ENCODE measurements at regions not wholly inside any gene's neighbourhood (a gene's known extent, or its start where the extent isn't known, plus 50 kb on each side); places are given as distances from the start of the nearest gene placed in this dataset.

DNA sequence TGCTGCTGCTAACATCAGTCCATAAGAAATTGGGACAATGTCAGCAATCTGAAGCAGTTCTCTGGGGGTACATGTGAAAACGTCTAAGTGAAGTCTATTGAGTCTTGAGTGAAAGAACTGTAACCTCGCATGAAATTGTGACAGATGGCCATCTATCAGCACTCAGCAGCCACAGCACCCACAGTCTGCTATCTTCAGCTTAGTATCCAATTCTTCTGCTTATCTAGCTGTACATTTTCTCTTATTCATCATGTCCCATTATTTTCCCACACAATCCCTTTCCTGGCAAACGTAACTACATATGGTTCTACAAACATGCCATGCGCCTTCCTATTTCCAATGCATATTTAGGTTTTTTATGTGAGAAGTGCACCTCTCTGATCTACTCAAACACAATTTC lies 629.7 kb downstream of the NTRK3 start:
- no peaks in the 10 kb centered on the region for H3K9me3 Mint-ChIP-seq

DNA sequence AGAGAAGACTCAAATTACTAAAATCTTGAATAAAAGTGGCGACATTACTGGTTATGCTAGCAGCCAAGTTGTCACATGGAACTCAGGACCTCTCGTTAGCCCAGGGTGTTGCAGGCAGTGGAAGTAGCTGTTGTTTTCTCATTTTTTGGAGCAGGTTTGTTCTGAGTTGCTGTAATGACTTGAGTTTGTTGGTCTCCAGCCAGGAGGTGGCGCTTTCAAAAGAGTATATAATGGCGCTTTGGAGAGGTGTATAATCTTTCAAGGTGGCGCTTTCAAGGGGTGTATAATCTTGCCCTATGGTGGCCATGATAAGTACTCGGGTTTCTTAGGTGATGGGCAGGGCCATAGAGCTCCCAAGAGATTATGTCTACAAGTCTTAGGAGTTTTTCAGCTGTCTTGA lies 632.7 kb downstream of the NTRK3 start:
- POLR2A ChIA-PET: no interaction called here
- peak; percentile 18 for DNase-seq
- no peaks in the 10 kb centered on the region for H3K27me3 Mint-ChIP-seq
- no peak overlapping the region for H3K27ac Mint-ChIP-seq
- CTCF ChIA-PET: no interaction called here
- intact Hi-C loops (cut with micrococcal nuclease): no loop called here
- H3K9me3 Mint-ChIP-seq: no peaks in the 10 kb centered on the region
- H3K4me1 Mint-ChIP-seq (ENCODE audit: low read depth): peaks cover 3% of the 10 kb centered on the region
- no peaks in the 10 kb centered on the region for H3K36me3 Mint-ChIP-seq
- H3K4me3 Mint-ChIP-seq: no peak overlapping the region

More for the DNA sequence above, 629.7 kb downstream of the NTRK3 start:
- ChIA-PET POLR2A (no interaction called here), CTCF (no interaction called here)
- H3K36me3 Mint-ChIP-seq: no peaks in the 10 kb centered on the region
- DNase-seq: no peak
- intact Hi-C loops (cut with micrococcal nuclease): no loop called here
- H3K27me3 Mint-ChIP-seq: no peaks in the 10 kb centered on the region
- no peaks in the 10 kb centered on the region for H3K4me1 Mint-ChIP-seq (ENCODE audit: low read depth)
- H3K4me3 Mint-ChIP-seq: no peak overlapping the region
- H3K27ac Mint-ChIP-seq: no peak overlapping the region

DNA sequence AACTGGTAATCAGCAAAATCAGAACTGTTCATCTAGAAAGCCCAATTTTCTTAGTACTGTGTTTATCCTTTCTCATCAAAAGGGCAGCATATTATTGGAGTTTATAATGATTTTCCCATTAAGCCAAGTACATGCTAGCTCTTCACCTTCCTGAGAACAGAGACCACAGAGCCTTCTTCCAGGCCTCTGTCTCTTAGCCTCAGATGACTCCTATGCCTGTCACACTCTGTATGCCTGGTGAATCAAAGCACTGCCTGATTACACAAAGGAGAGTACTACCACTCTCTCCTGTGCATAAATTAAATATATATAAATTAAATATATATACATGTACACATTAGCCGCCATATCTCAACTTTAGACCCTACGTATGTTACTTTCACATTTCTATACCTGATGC lies 636.1 kb downstream of the NTRK3 start:
- Mint-ChIP-seq H3K9me3 (no peaks in the 10 kb centered on the region), H3K27me3 (no peaks in the 10 kb centered on the region), H3K27ac (no peak overlapping the region), H3K36me3 (no peaks in the 10 kb centered on the region), H3K4me1 (ENCODE audit: low read depth) (peaks cover 5% of the 10 kb centered on the region), H3K4me3 (no peak overlapping the region)
- intact Hi-C loops (cut with micrococcal nuclease): no loop called here
- no peak for DNase-seq
- ChIA-PET CTCF (no interaction called here), POLR2A (no interaction called here)

DNA sequence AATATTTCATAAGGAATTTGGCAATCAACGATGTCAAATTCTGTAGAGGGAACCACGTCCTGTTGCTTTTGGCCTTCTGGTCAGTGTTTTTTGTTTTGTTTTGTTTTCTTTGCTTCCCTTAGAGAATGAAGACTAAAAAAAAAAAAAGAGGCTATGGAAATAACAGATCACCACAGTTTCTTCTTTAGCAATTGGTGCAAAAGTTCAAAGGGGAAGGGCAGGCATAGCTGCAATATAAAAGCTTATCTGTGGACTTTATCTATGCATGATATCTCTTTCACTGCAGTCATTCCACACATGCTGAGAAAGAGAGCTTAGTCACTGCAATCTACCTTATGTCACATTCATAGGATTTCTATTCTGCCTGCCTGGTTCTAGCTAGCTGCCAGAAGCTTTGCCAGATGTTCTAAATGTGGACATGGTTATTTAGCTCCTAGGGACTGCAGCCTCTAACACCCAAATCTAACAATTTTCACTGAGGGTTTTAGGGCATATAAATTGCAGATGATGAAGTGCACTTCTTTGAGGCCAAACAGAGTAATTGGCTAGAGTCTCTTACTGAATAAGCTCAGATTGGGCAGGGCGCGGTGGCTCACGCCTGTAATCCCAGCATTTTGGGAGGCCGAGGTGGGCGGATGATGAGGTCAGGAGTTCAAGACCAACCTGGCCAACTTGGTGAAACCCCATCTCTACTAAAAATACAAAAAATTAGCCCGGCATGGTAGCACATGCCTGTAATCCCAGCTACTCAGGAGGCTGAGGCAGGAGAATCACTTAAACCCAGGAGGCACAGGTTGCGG lies 637.2 kb downstream of the NTRK3 start:
- intact Hi-C loops (cut with micrococcal nuclease): no loop called here

DNA sequence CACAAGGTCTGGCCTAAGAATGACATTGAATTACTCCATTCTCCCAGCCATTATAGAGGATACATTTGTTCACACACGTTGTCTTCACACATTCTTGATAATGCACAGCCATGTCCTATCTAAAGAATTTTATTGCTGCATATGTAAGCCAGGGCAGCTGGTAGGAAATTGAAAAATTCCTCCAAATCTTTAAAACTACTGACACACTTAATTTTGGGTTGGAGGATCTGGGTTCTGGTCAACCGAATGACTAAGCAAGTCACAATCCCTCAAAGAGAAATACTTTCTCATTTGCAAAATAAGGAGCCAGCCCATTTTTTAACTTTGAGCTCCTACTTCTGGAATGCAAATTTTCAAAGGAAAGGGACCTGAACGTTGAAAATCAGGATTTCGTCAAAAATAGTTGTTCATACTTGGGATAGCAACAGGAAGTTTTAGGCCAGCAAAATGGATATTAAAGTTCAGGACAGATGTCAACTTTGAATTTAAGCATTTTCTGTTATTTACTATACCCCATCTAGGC lies 638.3 kb downstream of the NTRK3 start:
- no peak overlapping the region for H3K27ac Mint-ChIP-seq
- DNase-seq: no peak
- H3K27me3 Mint-ChIP-seq: no peaks in the 10 kb centered on the region
- intact Hi-C loops (cut with micrococcal nuclease): no loop called here
- no peaks in the 10 kb centered on the region for H3K36me3 Mint-ChIP-seq
- peaks cover 5% of the 10 kb centered on the region for H3K4me1 Mint-ChIP-seq (ENCODE audit: low read depth)
- CTCF ChIA-PET: no interaction called here
- POLR2A ChIA-PET: no interaction called here
- H3K4me3 Mint-ChIP-seq: no peak overlapping the region
- no peaks in the 10 kb centered on the region for H3K9me3 Mint-ChIP-seq

More for the DNA sequence above, 637.2 kb downstream of the NTRK3 start:
- H3K9me3 Mint-ChIP-seq: no peaks in the 10 kb centered on the region
- H3K4me1 Mint-ChIP-seq (ENCODE audit: low read depth): peaks cover 5% of the 10 kb centered on the region
- CTCF ChIA-PET: interaction anchor here (0.6 kb wide), 1 partner anchor 726 kb away, joined by 3 read pairs; no protein-coding TSS in a partner anchor
- no peaks in the 10 kb centered on the region for H3K27me3 Mint-ChIP-seq
- no peaks in the 10 kb centered on the region for H3K36me3 Mint-ChIP-seq
- no peak for DNase-seq
- H3K27ac Mint-ChIP-seq: no peak overlapping the region
- POLR2A ChIA-PET: interaction anchor here (0.7 kb wide), 1 partner anchor 22 kb away, joined by 3 read pairs; no protein-coding TSS in a partner anchor
- H3K4me3 Mint-ChIP-seq: no peak overlapping the region

DNA sequence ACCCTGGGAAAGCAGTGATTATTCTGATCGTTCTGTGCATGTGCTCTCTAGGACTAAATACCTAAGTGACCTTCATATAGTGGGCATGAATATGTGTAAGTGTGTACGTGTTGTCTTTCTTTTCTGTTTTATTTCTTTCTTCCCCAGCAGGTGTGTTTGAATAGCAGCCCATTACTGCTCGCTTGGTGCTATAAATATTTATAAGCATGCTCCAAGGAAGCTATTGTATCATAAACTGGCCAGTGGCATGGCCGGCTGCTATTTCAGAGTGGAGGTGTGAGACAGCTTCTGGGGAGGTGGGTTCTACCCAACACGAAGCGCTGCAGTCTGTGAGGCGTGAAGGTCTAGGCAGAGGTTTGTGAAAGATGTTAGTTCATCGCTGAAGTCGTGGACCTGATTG lies 641.8 kb downstream of the NTRK3 start:
- no peak for DNase-seq
- Mint-ChIP-seq H3K9me3 (no peaks in the 10 kb centered on the region), H3K4me3 (no peak overlapping the region), H3K36me3 (no peaks in the 10 kb centered on the region), H3K27me3 (no peaks in the 10 kb centered on the region), H3K27ac (no peak overlapping the region), H3K4me1 (ENCODE audit: low read depth) (peaks cover 5% of the 10 kb centered on the region)
- intact Hi-C loops (cut with micrococcal nuclease): no loop called here
- ChIA-PET POLR2A (no interaction called here), CTCF (interaction anchor here (1.4 kb wide), 1 partner anchor 11 kb away, joined by 6 read pairs; no protein-coding TSS in a partner anchor)

DNA sequence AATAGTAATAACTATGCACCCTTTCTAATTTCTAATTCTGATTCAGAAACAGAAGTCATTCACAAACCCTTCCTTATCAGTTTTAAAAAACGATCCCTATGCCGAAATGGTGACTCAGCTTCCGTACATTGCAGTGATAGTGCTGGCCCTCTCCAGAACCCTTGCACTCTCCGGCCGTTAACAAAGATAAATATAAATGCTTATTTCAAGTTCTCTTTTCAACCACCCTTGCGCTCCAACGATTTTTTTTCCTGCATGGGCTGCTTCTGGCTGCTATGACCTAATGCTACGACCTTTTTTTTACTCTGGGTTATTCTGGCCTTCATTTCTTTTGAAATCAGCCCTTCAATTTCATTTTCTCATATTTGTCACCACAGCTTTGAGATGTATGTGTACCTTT lies 646.2 kb downstream of the NTRK3 start:
- no peaks in the 10 kb centered on the region for H3K36me3 Mint-ChIP-seq
- no peak overlapping the region for H3K4me3 Mint-ChIP-seq
- H3K4me1 Mint-ChIP-seq (ENCODE audit: low read depth): no peaks in the 10 kb centered on the region
- no peak for DNase-seq
- intact Hi-C loops (cut with micrococcal nuclease): no loop called here
- ChIA-PET POLR2A (no interaction called here), CTCF (no interaction called here)
- H3K27ac Mint-ChIP-seq: no peak overlapping the region
- no peaks in the 10 kb centered on the region for H3K27me3 Mint-ChIP-seq
- H3K9me3 Mint-ChIP-seq: no peaks in the 10 kb centered on the region

DNA sequence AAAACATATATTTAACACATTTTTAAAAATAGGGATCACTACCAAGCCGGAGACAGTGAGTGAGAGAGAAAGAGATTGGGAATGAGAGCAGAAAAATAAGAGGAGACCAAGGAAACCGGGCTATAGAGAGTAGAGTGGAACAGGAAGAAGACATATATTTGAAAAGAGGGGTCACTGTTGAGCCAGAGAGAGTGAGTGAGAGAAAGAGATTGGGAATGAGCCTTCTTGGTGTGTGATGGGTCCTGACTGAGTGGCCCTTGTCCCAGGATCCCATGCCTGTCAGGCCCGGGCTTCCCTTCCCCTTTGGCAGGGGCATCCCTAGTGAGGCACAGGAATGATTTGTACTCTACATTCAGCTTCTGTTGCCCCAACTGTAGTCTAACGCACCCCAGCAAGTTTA lies 646.6 kb downstream of the NTRK3 start:
- Mint-ChIP-seq H3K36me3 (no peaks in the 10 kb centered on the region), H3K9me3 (no peaks in the 10 kb centered on the region), H3K4me3 (no peak overlapping the region), H3K27me3 (no peaks in the 10 kb centered on the region), H3K27ac (no peak overlapping the region), H3K4me1 (ENCODE audit: low read depth) (no peaks in the 10 kb centered on the region)
- DNase-seq: no peak
- POLR2A ChIA-PET: no interaction called here
- intact Hi-C loops (cut with micrococcal nuclease): loop anchor here (10.0 kb wide), 1 partner anchor 1745 kb away; no protein-coding TSS in a partner anchor
- CTCF ChIA-PET: no interaction called here

DNA sequence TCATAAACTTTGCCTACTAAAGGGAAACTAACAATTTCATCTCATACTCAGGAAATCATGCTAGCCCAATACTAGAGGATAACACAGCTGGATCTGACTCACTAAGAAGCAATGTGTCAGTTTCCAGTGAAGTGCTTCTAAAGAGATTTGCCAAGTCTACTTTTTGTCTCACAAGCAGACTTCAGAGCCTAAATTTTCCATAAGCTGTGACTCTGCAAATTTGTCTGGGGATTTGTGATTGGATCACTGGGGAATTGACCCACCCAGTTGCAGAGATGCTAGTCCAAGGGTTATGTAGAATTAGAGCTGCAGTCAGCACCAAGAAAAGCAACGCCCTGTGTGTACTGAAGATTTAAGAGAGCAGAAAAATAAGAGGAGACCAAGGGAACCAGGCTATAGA lies 647.1 kb downstream of the NTRK3 start:
- Mint-ChIP-seq H3K9me3 (no peaks in the 10 kb centered on the region), H3K4me3 (no peak overlapping the region), H3K36me3 (no peaks in the 10 kb centered on the region), H3K27ac (no peak overlapping the region), H3K4me1 (ENCODE audit: low read depth) (no peaks in the 10 kb centered on the region), H3K27me3 (no peaks in the 10 kb centered on the region)
- intact Hi-C loops (cut with micrococcal nuclease): loop anchor here (10.0 kb wide), 1 partner anchor 1745 kb away; no protein-coding TSS in a partner anchor
- ChIA-PET CTCF (no interaction called here), POLR2A (no interaction called here)
- no peak for DNase-seq

DNA sequence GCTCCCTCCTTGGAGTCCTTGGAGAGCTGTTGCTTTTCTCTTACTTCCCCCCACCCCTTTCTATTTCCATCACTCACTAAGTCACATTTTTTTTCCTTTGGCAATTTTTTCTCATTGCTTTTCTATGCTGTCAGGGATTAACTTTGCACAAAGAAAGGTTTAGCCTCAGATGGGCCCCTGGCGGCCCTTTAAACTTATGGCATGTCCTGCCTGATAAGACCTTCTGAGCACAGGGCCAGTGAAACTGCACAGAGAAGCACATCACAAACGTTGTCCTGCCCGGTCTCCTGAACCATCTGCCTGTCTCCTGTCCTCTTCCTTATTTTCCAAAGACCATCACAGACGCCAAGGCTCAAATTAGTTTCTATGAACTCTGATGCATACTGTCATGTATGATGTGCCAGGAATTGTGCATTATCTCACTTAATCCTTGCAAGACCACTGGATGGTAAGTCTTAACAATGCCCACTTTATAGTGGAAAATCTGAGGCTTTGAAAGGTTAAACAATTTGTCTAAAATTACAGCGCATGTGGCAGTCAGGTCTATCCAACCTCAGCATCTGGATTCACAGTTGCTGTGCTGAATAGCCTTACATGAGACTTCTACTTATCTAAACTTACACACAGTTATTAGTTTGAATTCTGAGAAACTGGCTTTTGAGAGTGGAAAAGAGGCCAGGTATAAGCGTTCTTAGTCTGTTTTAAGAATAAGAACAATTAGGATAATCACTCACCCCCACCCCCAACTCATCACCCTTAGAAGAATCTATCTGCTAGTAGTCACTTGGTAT lies 648.1 kb downstream of the NTRK3 start:
- ChIA-PET CTCF (no interaction called here), POLR2A (no interaction called here)
- Mint-ChIP-seq H3K27me3 (no peaks in the 10 kb centered on the region), H3K27ac (no peak overlapping the region), H3K9me3 (no peaks in the 10 kb centered on the region), H3K4me1 (ENCODE audit: low read depth) (no peaks in the 10 kb centered on the region), H3K4me3 (no peak overlapping the region), H3K36me3 (no peaks in the 10 kb centered on the region)
- no peak for DNase-seq
- intact Hi-C loops (cut with micrococcal nuclease): loop anchor here (10.0 kb wide), 1 partner anchor 1744 kb away; no protein-coding TSS in a partner anchor

DNA sequence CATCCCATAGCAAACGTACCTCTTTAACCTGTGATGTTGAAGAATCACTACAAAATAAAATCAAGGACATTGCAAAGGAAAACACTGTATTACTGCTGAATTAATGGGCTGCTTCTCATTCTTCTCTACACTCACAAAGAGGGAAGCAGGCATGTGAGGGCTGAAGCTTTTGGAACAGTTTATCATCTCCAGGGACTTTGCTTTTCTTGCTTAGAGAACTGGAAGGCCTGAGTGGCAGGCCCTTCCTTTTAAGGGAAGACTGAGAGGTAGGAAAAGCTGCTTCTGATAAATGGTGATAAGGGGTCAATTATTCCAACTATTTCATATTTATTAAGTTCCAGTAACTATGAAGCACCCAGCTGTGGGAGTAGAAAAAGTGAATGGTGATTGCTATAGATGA lies 649.6 kb downstream of the NTRK3 start:
- Mint-ChIP-seq H3K9me3 (no peaks in the 10 kb centered on the region), H3K4me3 (no peak overlapping the region), H3K27ac (no peak overlapping the region), H3K4me1 (ENCODE audit: low read depth) (no peaks in the 10 kb centered on the region), H3K27me3 (no peaks in the 10 kb centered on the region), H3K36me3 (no peaks in the 10 kb centered on the region)
- ChIA-PET CTCF (no interaction called here), POLR2A (no interaction called here)
- DNase-seq: no peak
- intact Hi-C loops (cut with micrococcal nuclease): loop anchor here (10.0 kb wide), 1 partner anchor 1742 kb away; no protein-coding TSS in a partner anchor

DNA sequence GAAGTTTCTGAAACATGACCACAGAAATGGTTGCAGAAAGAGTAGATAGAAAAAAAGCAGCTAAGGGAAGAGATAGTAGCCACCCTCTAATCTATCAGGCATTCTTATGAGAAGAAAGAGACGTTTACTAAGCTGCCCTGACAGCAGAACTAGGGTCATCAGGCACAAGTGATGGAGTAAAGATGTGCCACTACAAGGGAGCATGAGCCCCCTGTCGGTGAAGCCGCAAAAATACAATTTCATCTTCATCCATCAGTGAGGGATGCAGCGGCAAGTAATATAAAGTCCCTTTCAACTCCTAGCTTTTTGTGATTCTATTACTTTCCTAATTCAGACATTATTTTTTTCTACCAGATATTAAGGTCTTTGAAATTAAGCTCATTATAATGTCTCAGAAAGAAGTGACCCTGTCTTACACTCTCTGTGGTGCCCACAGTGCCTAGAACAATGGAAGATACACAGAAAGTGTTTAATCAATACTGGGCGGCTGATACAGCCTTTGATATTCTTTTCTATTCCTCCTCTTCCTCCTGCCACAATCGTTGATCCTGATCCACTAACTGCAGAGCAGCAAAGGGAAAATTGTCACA lies 651.6 kb downstream of the NTRK3 start:
- H3K27me3 Mint-ChIP-seq: no peaks in the 10 kb centered on the region
- intact Hi-C loops (cut with micrococcal nuclease): loop anchor here (10.0 kb wide), 1 partner anchor 1740 kb away; no protein-coding TSS in a partner anchor
- H3K36me3 Mint-ChIP-seq: no peaks in the 10 kb centered on the region
- POLR2A ChIA-PET: no interaction called here
- H3K9me3 Mint-ChIP-seq: no peaks in the 10 kb centered on the region
- DNase-seq: peak; percentile 22
- no peaks in the 10 kb centered on the region for H3K4me1 Mint-ChIP-seq (ENCODE audit: low read depth)
- no peak overlapping the region for H3K27ac Mint-ChIP-seq
- CTCF ChIA-PET: interaction anchor here (0.6 to 2.1 kb wide), 7 partner anchors 9 to 1820 kb away, joined by 3 to 6 read pairs (median 4); no protein-coding TSS in a partner anchor
- H3K4me3 Mint-ChIP-seq: no peak overlapping the region

All from activated CD4-positive, alpha-beta memory T cell treated with anti-CD3 and anti-CD28 coated beads for 36 hours (primary cell).